Dermis blood vessel endothelial cell (primary cell): ENCODE measurements at regions not wholly inside any gene's neighbourhood (a gene's known extent, or its start where the extent isn't known, plus 50 kb on each side); places are given as distances from the start of the nearest gene placed in this dataset.
A peak's percentile ranks its signal among the peaks of the same experiment; 100 is the strongest.

Experiments
- DNase-seq: peaks from one replicate; pipeline ENCODE4 v3.0.0; 2010

- no peak for DNase-seq
Measured at GRCh38 chr11:119520400-119520799, 97.4 kb upstream of the THY1 start.

GRCh38 chr11:119519796-119520195, 96.8 kb upstream of the THY1 start:
- no peak for DNase-seq

- peak; percentile 50 for DNase-seq
Measured at GRCh38 chr11:119518746-119519730, 96.1 kb upstream of the THY1 start.

- DNase-seq = no peak
Measured at GRCh38 chr11:119515771-119516400, 92.9 kb upstream of the THY1 start.

- no peak for DNase-seq
Measured at GRCh38 chr11:119513806-119514170, 90.8 kb upstream of the THY1 start.

- DNase-seq = no peak
Measured at GRCh38 chr11:119513131-119513805, 90.3 kb upstream of the THY1 start.

- no peak for DNase-seq
Measured at GRCh38 chr11:119512369-119512768, 89.4 kb upstream of the THY1 start.

GRCh38 chr11:119511614-119512306, 88.8 kb upstream of the THY1 start:
- no peak for DNase-seq

- no peak for DNase-seq
Measured at GRCh38 chr11:119509969-119510401, 87.0 kb upstream of the THY1 start.

GRCh38 chr11:119509282-119509841, 86.4 kb upstream of the THY1 start:
- DNase-seq = no peak

GRCh38 chr11:119506436-119506835, 83.5 kb upstream of the THY1 start:
- DNase-seq = no peak

- no peak for DNase-seq
Measured at GRCh38 chr11:119505861-119506260, 82.9 kb upstream of the THY1 start.

- DNase-seq = no peak
Measured at GRCh38 chr11:119505071-119505470, 82.1 kb upstream of the THY1 start.

GRCh38 chr11:119504371-119504770, 81.4 kb upstream of the THY1 start:
- no peak for DNase-seq

- no peak for DNase-seq
Measured at GRCh38 chr11:119501777-119502405, 78.9 kb upstream of the THY1 start.

- no peak for DNase-seq
Measured at GRCh38 chr11:119497717-119498116, 74.7 kb upstream of the THY1 start.

- DNase-seq = no peak
Measured at GRCh38 chr11:119496997-119497396, 74.0 kb upstream of the THY1 start.

GRCh38 chr11:119496469-119496868, 73.5 kb upstream of the THY1 start:
- DNase-seq = no peak

GRCh38 chr11:119493712-119494111, 70.7 kb upstream of the THY1 start:
- DNase-seq = peak; percentile 49

- DNase-seq = peak; percentile 28
Measured at GRCh38 chr11:119491753-119492510, 69.0 kb upstream of the THY1 start.
